ENCODE measurements at regions not wholly inside any gene's neighbourhood (a gene's known extent, or its start where the extent isn't known, plus 50 kb on each side); places are given as distances from the start of the nearest gene placed in this dataset.
A peak's percentile ranks its signal among the peaks of the same experiment; 100 is the strongest.

DNA sequence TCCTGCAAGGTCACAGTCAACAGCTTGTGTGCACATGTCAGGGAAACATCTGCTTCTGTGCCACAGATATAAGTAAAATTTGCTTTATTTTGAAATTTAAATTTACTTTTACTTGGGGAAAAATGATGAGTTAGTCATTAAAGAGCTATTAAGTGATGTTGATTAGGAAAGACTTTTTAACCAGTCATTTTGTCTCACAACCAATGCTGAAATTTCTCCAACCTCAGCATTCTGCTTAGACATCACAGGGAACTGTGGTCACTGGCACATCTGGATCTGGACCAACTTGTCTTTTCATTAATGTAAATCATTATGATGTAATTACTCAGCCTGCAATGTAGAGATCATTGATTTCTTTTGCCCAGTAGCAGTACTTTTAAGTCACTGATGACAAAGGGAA lies 301.0 kb downstream of the TTLL7 start:
- intact Hi-C loops (cut with micrococcal nuclease; ENCODE audit: unreplicated experiment) = no loop called here
- ChIA-PET CTCF (no interaction called here), POLR2A (ENCODE audit: low non-redundant PET) (no interaction called here)
- TF ChIP-seq, protein P1, sequence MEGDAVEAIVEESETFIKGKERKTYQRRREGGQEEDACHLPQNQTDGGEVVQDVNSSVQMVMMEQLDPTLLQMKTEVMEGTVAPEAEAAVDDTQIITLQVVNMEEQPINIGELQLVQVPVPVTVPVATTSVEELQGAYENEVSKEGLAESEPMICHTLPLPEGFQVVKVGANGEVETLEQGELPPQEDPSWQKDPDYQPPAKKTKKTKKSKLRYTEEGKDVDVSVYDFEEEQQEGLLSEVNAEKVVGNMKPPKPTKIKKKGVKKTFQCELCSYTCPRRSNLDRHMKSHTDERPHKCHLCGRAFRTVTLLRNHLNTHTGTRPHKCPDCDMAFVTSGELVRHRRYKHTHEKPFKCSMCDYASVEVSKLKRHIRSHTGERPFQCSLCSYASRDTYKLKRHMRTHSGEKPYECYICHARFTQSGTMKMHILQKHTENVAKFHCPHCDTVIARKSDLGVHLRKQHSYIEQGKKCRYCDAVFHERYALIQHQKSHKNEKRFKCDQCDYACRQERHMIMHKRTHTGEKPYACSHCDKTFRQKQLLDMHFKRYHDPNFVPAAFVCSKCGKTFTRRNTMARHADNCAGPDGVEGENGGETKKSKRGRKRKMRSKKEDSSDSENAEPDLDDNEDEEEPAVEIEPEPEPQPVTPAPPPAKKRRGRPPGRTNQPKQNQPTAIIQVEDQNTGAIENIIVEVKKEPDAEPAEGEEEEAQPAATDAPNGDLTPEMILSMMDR (conservative IDR thresholded peaks at IDR 0.05; ENCODE audit: low read depth, low read length) = no peak
- TF ChIP-seq EZH2 (IDR thresholded peaks at IDR 0.05; ENCODE audit: borderline replicate concordance, low read depth, low read length, poor library complexity, severe bottlenecking) = no peak
- Histone ChIP-seq H3K9me3 (ENCODE audit: low read depth, low read length, poor library complexity, severe bottlenecking) (no peaks in the 10 kb centered on the region), H3K27ac (ENCODE audit: low read depth, low read length, poor library complexity, severe bottlenecking) (no peak overlapping the region), H3K4me1 (ENCODE audit: insufficient read depth, low read length, poor library complexity, severe bottlenecking) (peaks cover 6% of the 10 kb centered on the region), H3K4me3 (ENCODE audit: low read depth, low read length, poor library complexity, severe bottlenecking) (no peak overlapping the region), H3K36me3 (ENCODE audit: insufficient read depth, low read length, poor library complexity, severe bottlenecking) (no peaks in the 10 kb centered on the region), H3K27me3 (replicated peaks; ENCODE audit: insufficient read depth, low read depth, low read length, poor library complexity) (no peaks in the 10 kb centered on the region)
- no TSS peak for BruUV-seq (replicated peaks)
- no peak for DNase-seq (ENCODE audit: low spot score)

DNA sequence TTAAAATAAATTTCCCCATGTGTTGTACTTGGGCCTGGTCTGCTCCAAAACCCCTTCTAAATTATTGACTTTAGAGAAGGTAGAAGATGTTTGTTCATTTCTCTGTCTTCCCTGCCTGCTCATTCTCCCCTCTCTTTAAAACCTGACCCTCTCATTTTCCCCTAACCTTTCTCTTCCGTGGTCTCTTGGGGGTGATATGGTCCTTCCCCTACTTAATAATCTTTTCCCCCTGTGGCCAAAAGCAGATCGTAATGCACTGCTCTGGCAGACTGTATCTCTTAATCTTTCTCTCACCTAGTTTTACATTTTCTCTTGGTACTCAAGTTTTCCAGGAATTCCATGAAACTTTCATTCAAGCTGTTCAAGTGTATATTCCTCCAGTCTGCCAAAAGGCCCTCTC lies 301.7 kb downstream of the TTLL7 start:
- Histone ChIP-seq H3K27me3 (replicated peaks; ENCODE audit: insufficient read depth, low read depth, low read length, poor library complexity) (no peaks in the 10 kb centered on the region), H3K36me3 (ENCODE audit: insufficient read depth, low read length, poor library complexity, severe bottlenecking) (no peaks in the 10 kb centered on the region), H3K27ac (ENCODE audit: low read depth, low read length, poor library complexity, severe bottlenecking) (no peak overlapping the region), H3K4me3 (ENCODE audit: low read depth, low read length, poor library complexity, severe bottlenecking) (no peak overlapping the region), H3K9me3 (ENCODE audit: low read depth, low read length, poor library complexity, severe bottlenecking) (no peaks in the 10 kb centered on the region), H3K4me1 (ENCODE audit: insufficient read depth, low read length, poor library complexity, severe bottlenecking) (peaks cover 6% of the 10 kb centered on the region)
- intact Hi-C loops (cut with micrococcal nuclease; ENCODE audit: unreplicated experiment) = no loop called here
- CTCF ChIA-PET = no interaction called here
- POLR2A ChIA-PET (ENCODE audit: low non-redundant PET) = no interaction called here
- TF ChIP-seq EZH2 (IDR thresholded peaks at IDR 0.05; ENCODE audit: borderline replicate concordance, low read depth, low read length, poor library complexity, severe bottlenecking) = no peak
- TF ChIP-seq, protein P1 (conservative IDR thresholded peaks at IDR 0.05; ENCODE audit: low read depth, low read length) = no peak
- DNase-seq (ENCODE audit: low spot score) = no peak
- BruUV-seq (replicated peaks) = no TSS peak

DNA sequence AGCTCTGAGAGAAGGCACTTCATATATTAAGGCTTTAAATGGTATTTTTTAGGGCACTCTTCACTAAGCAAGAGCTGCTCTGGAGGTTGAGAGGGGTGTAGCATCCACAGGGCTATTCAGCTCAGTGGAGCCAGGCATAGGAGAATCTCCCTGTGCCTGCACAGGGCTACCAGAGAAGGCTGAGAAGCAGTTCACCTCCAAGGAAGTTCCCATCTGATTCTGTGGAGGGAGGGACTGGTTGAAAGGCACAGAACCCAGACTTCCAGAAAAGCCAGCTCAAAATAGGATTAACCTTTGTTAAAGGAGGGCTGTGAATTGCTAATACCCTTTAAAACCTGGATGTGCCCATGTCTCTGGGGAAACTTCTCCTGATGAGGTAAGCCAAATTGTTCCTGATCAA lies 304.5 kb downstream of the TTLL7 start:
- ChIA-PET CTCF (no interaction called here), POLR2A (ENCODE audit: low non-redundant PET) (no interaction called here)
- TF ChIP-seq EZH2 (IDR thresholded peaks at IDR 0.05; ENCODE audit: borderline replicate concordance, low read depth, low read length, poor library complexity, severe bottlenecking) = no peak
- TF ChIP-seq, protein P1 (conservative IDR thresholded peaks at IDR 0.05; ENCODE audit: low read depth, low read length) = no peak
- Histone ChIP-seq H3K9me3 (ENCODE audit: low read depth, low read length, poor library complexity, severe bottlenecking) (no peaks in the 10 kb centered on the region), H3K27me3 (replicated peaks; ENCODE audit: insufficient read depth, low read depth, low read length, poor library complexity) (no peaks in the 10 kb centered on the region), H3K36me3 (ENCODE audit: insufficient read depth, low read length, poor library complexity, severe bottlenecking) (no peaks in the 10 kb centered on the region), H3K27ac (ENCODE audit: low read depth, low read length, poor library complexity, severe bottlenecking) (no peak overlapping the region), H3K4me3 (ENCODE audit: low read depth, low read length, poor library complexity, severe bottlenecking) (no peak overlapping the region), H3K4me1 (ENCODE audit: insufficient read depth, low read length, poor library complexity, severe bottlenecking) (peaks cover 6% of the 10 kb centered on the region)
- DNase-seq (ENCODE audit: low spot score) = peak; percentile 29
- BruUV-seq (replicated peaks) = no TSS peak
- intact Hi-C loops (cut with micrococcal nuclease; ENCODE audit: unreplicated experiment) = no loop called here

All from A673 (cell line).